ENCODE measurements at regions not wholly inside any gene's neighbourhood (a gene's known extent, or its start where the extent isn't known, plus 50 kb on each side); places are given as distances from the start of the nearest gene placed in this dataset.

GRCh38 chr2:790081-790480 lies 112.9 kb upstream of the TMEM18 start:
- no peak overlapping the region for H4K5ac ChIP-seq (ENCODE audit: insufficient read length, low read depth, low read length)
- DNase-seq: no peak
- H3K79me2 ChIP-seq (ENCODE audit: insufficient read depth, low read length): no peaks in the 10 kb centered on the region
- no peak overlapping the region for H4K91ac ChIP-seq (ENCODE audit: insufficient read length, low read depth, low read length)
- no peak overlapping the region for H2BK120ac ChIP-seq (ENCODE audit: low read depth, low read length, poor library complexity, severe bottlenecking)
- H3K23ac ChIP-seq (ENCODE audit: insufficient read length, low read depth, low read length): no peak overlapping the region
- H3T11ph ChIP-seq (ENCODE audit: low read length): no peak overlapping the region
- H3K18ac ChIP-seq (ENCODE audit: insufficient read length, low read depth, low read length): no peak overlapping the region
- no peak overlapping the region for H2BK20ac ChIP-seq (ENCODE audit: low read depth, low read length, poor library complexity, severe bottlenecking)
- no peak overlapping the region for H3K4ac ChIP-seq (ENCODE audit: low read depth, low read length)
- no peak overlapping the region for H2BK12ac ChIP-seq (ENCODE audit: insufficient read length, low read depth, low read length)
- peaks cover 0 to 19% (median 5%) of the 10 kb centered on the region in 3 experiments; a peak in 5 of 7 replicates for H3K36me3 Mint-ChIP-seq (ENCODE audit: insufficient read depth in 1 of 3, low read depth in 3 of 3)
- no peak overlapping the region for H3K56ac ChIP-seq (ENCODE audit: insufficient read length, low read depth, low read length)
- H3K4me3 Mint-ChIP-seq: no peak overlapping the region
- H3K27me3 ChIP-seq (ENCODE audit: insufficient read depth, low read length): no peaks in the 10 kb centered on the region
- H3K23me2 ChIP-seq (ENCODE audit: insufficient read length, low read depth, low read length, poor library complexity, severe bottlenecking): no peaks in the 10 kb centered on the region
- H3K9me3 ChIP-seq (ENCODE audit: control insufficient read depth, low read depth, low read length): peaks cover 5% of the 10 kb centered on the region
- H4K8ac ChIP-seq (replicated peaks; ENCODE audit: insufficient read length, low read depth, low read length): no peak overlapping the region
- no peaks in the 10 kb centered on the region for H3K79me1 ChIP-seq (ENCODE audit: insufficient read depth, low read depth, low read length, poor library complexity, severe bottlenecking)
- H3K9ac ChIP-seq (ENCODE audit: extremely low read depth, insufficient read length, low read length): no peak overlapping the region
- H2AFZ ChIP-seq (ENCODE audit: low read length): no peak overlapping the region
- H3K27ac ChIP-seq (ENCODE audit: insufficient read length, low read depth, low read length): no peak overlapping the region
- no peaks in the 10 kb centered on the region for H4K20me1 ChIP-seq (ENCODE audit: control insufficient read depth, insufficient read depth, insufficient read length)
- TF ChIP-seq CTCF (conservative IDR thresholded peaks at IDR 0.05): no peak
- H2BK5ac ChIP-seq (ENCODE audit: insufficient read length, low read length): no peak overlapping the region
- H3K27me3 Mint-ChIP-seq (ENCODE audit: low read depth): peaks cover 8% of the 10 kb centered on the region
- peaks cover 4 to 6% of the 10 kb centered on the region in 2 experiments for H3K4me1 Mint-ChIP-seq
- no peak overlapping the region for H3K27ac Mint-ChIP-seq
- no peak overlapping the region for H3K14ac ChIP-seq (ENCODE audit: insufficient read depth, low read length)
- peaks cover 12 to 23% of the 10 kb centered on the region in 2 experiments for H3K9me3 Mint-ChIP-seq
- no peak overlapping the region for H2BK15ac ChIP-seq (ENCODE audit: low read depth, low read length)
- no peaks in the 10 kb centered on the region for H3K4me1 ChIP-seq (ENCODE audit: insufficient read depth, low read length)
- H3K4me2 ChIP-seq (ENCODE audit: insufficient read depth, insufficient read length, low read length): no peak overlapping the region
- WGBS (ENCODE audit: extremely low coverage, insufficient read length, low lambda C conversion rate): no CpG with 5 or more reads among the region's 3 CpGs
- no peak overlapping the region for H2AK5ac ChIP-seq (ENCODE audit: insufficient read length, low read length)

Data from H9 (cell line).